HL-60 (cell line): ENCODE measurements at regions not wholly inside any gene's neighbourhood (a gene's known extent, or its start where the extent isn't known, plus 50 kb on each side); places are given as distances from the start of the nearest gene placed in this dataset.

Experiments
- GABPA ChIP-seq: IDR thresholded peaks from 2 replicates; pipeline ENCODE4 v1.6.1; 2012; ENCODE audit warnings: low read depth
- POLR2AphosphoS5 ChIP-seq: IDR thresholded peaks from 2 replicates; pipeline ENCODE4 v1.6.1; 2012; ENCODE audit warnings: low read depth
- TF ChIP-seq, protein P1 (sequence below): IDR thresholded peaks from one replicate; pipeline ENCODE4 v1.5.1; 2011; ENCODE audit warnings: low read length, control low read depth, inconsistent platforms; ENCODE audit not compliant: insufficient read depth
- TF ChIP-seq, protein P2 (sequence below): IDR thresholded peaks from 2 replicates; pipeline ENCODE4 v1.6.1; 2012; ENCODE audit warnings: low read depth; ENCODE audit not compliant: insufficient replicate concordance

DNA sequence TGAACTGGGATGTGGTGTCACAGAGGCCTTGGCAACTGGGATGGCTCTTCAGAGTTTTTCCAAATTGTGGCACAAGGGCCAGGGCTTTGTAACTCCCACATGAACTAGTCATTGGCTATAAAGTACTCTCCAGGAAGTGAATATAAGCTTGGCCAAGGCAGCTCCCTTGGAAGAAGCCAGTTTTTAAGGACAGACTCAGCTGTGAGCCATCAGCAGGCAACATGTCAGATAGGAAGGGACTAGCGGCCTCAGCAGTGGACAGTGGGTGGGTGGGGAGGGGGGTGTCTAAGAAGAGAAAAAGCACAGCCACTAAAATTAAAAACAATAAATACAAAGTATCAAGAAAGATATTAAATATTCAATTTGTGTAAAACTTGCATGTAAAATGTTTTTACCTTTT is 691.1 kb upstream of the PIK3C3 start:
- TF ChIP-seq POLR2AphosphoS5: no peak
- TF ChIP-seq, protein P1, sequence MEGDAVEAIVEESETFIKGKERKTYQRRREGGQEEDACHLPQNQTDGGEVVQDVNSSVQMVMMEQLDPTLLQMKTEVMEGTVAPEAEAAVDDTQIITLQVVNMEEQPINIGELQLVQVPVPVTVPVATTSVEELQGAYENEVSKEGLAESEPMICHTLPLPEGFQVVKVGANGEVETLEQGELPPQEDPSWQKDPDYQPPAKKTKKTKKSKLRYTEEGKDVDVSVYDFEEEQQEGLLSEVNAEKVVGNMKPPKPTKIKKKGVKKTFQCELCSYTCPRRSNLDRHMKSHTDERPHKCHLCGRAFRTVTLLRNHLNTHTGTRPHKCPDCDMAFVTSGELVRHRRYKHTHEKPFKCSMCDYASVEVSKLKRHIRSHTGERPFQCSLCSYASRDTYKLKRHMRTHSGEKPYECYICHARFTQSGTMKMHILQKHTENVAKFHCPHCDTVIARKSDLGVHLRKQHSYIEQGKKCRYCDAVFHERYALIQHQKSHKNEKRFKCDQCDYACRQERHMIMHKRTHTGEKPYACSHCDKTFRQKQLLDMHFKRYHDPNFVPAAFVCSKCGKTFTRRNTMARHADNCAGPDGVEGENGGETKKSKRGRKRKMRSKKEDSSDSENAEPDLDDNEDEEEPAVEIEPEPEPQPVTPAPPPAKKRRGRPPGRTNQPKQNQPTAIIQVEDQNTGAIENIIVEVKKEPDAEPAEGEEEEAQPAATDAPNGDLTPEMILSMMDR: no peak
- TF ChIP-seq, protein P2, sequence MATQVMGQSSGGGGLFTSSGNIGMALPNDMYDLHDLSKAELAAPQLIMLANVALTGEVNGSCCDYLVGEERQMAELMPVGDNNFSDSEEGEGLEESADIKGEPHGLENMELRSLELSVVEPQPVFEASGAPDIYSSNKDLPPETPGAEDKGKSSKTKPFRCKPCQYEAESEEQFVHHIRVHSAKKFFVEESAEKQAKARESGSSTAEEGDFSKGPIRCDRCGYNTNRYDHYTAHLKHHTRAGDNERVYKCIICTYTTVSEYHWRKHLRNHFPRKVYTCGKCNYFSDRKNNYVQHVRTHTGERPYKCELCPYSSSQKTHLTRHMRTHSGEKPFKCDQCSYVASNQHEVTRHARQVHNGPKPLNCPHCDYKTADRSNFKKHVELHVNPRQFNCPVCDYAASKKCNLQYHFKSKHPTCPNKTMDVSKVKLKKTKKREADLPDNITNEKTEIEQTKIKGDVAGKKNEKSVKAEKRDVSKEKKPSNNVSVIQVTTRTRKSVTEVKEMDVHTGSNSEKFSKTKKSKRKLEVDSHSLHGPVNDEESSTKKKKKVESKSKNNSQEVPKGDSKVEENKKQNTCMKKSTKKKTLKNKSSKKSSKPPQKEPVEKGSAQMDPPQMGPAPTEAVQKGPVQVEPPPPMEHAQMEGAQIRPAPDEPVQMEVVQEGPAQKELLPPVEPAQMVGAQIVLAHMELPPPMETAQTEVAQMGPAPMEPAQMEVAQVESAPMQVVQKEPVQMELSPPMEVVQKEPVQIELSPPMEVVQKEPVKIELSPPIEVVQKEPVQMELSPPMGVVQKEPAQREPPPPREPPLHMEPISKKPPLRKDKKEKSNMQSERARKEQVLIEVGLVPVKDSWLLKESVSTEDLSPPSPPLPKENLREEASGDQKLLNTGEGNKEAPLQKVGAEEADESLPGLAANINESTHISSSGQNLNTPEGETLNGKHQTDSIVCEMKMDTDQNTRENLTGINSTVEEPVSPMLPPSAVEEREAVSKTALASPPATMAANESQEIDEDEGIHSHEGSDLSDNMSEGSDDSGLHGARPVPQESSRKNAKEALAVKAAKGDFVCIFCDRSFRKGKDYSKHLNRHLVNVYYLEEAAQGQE: no peak
- TF ChIP-seq GABPA: no peak
